GM19099 (cell line): ENCODE measurements at regions not wholly inside any gene's neighbourhood (a gene's known extent, or its start where the extent isn't known, plus 50 kb on each side); places are given as distances from the start of the nearest gene placed in this dataset.

ENCODE experiments used
- POLR2A ChIP-seq: IDR thresholded peaks from 3 replicates; pipeline ENCODE4 v1.6.1; 2011; ENCODE audit warnings: low read depth; ENCODE audit not compliant: insufficient read length; ENCODE audit errors: extremely low read depth

GRCh38 chr1:55369474-55369873 is 154.3 kb upstream of the USP24 start:
- TF ChIP-seq POLR2A, result no peak

- no peak for TF ChIP-seq POLR2A
Measured at GRCh38 chr1:55368698-55369097, 153.5 kb upstream of the USP24 start.

DNA sequence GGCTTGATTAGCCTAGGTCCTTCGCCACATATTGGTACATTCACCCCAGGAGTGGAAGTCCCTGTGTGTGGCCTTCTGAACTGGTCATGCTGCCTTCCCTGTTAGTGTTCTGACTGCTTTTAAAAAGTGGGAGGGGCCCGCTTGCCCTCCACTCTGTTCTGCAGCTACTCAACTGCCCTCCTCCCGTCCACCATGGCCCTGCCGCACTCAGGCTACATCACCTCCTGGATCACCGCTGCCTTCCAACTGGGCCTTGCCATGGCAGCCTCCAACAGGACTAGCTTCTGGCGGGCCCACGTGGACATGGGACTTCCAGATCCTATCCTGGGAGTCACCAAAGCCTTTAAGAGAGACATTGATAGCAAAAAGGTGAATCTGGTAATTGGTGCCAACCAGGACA is 152.1 kb upstream of the USP24 start:
- TF ChIP-seq POLR2A, result no peak

DNA sequence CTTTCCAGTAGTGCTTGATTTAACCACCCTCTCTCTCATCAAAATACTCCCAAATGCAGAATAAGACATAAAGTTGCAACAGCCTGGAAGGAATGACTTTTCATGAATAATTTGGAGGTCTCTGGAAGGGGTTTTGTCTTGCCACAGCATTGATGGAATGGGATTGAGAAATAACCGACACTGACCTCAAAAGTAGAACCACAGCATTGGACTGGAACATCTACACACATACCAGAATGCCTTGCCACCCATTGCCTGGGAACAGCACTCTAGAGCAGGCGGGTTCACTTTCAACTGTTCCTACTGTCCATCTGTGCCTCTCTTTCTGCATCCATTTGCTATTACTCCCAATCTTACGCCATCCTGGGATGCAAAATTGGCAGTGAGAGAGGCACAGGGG is 149.1 kb upstream of the USP24 start:
- no peak for TF ChIP-seq POLR2A

DNA sequence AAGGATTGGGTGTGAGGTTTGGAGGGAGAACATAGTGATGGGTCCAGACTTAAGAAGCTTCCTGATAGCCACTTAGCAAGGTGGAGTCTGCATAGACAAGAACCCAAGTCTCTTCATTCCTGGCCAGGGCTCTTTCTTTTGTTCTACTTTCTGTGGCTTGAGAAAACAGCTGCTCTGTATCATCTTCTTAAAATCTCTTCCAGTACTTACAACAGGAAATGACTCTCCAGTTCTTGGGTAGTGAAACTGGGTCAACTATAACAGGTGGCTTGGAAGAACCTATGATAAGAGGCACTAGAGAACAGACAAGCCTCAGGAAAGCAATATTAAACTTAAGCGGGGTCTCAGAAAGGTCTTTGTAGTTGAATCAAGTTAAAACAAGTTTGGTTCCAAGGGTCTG is 148.1 kb upstream of the USP24 start:
- no peak for TF ChIP-seq POLR2A

DNA sequence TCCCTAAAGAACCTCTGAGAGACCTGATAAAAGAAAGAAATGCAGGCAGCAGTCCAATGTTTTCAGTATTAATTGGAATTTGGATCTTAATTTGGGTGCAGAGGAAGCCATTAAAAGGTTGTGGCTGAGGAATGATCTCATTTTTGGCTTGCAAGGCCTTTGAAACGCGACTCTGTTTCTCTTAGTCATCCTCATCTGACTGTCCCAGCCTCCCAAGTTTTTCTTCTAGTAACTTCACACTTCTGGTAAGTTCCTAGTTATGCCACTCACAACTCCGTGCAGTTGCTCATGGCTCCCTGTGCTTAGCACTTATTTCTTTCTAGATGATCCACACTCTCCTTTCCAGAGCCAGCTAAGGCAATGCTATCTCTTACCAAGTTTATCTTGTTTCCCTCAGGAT is 147.4 kb upstream of the USP24 start:
- TF ChIP-seq POLR2A, result no peak

GRCh38 chr1:55359611-55360010 is 144.4 kb upstream of the USP24 start:
- TF ChIP-seq POLR2A, result no peak

- TF ChIP-seq POLR2A, result no peak
Measured at GRCh38 chr1:55358581-55358980, 143.4 kb upstream of the USP24 start.

- TF ChIP-seq POLR2A, result no peak
Measured at GRCh38 chr1:55355549-55355948, 140.4 kb upstream of the USP24 start.

DNA sequence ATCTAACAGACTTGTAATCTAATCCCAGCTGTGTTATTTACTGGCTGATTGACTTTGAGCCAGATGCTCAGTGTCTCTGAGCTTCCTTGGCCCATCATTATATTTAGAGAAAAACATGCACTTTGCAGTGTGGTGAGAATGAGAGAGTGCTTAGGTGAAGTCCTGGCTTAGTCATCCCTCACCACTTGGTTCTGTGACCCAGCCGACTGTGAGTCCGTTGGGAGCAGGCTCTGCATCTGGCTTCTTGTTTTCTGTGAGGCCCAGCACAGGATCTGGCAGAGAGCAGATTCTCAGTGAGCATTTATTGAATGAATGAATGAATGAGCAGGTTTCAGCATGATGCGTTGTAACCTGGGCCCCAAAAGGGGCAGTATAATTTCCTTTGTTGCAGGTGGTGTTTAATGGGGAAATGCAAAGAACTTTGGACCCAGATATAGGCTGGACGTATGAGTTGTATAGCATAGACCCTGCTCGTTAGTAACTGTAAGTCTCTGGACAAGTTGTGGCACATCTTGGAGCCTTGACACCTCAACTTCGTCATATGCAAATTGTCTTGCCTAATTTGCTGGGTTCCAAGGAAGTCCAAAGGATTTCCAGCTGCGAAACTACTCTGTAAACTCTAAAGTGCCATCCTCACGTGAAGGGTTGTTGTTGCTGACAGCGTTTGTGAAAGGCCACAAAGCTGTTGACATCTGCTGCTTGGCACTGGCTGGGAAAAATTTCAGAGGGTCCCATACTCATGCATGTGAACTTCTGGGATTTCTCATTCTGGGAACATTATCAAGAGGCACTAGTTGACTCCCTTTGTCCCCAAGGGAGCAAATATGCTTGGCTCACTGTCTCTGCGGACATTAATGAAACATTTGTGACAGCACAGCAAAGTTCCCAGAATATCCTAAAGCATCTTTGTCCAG is 138.8 kb upstream of the USP24 start:
- no peak for TF ChIP-seq POLR2A

- no peak for TF ChIP-seq POLR2A
Measured at GRCh38 chr1:55352811-55353180, 137.6 kb upstream of the USP24 start.

GRCh38 chr1:55352080-55352810 is 137.1 kb upstream of the USP24 start:
- no peak for TF ChIP-seq POLR2A

DNA sequence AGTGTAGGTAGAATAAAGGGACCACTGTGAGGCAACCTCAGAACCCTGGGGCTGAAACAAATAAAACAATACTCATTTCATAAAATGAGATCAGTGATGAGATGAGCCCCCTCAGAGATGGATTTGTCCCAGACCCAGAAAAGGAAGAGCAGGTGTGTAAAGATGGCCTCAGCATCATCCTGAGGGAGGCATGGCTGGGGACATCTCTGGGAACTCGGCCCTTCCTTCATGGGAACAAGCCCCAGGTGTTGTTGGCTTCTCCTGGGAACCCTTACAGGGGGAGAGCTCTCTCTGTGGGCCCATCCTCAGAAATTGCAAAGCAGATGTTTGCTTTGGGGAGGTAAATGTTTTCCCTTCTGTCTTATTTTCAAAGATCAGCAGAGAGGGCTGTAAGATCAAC is 133.2 kb upstream of the USP24 start:
- no peak for TF ChIP-seq POLR2A

- no peak for TF ChIP-seq POLR2A
Measured at GRCh38 chr1:55347866-55348265, 132.7 kb upstream of the USP24 start.

- no peak for TF ChIP-seq POLR2A
Measured at GRCh38 chr1:55347041-55347440, 131.9 kb upstream of the USP24 start.

DNA sequence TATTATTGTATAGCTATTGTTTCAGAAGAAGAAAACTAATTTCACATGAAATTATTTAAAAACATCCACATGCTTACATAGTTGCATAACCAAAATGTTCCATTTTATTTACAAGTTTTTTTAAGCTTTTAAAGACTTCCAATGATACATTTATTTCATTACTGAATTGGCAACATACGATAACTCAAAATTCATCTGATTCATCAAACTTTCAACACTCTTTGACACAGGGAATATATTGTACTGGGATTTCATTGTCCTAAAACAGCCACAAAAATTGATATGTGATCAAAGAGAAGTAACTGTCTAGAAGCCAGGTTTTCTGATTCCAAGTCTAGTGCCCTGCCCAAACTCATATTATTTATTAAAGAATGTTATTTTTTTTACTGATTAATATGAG is 131.4 kb upstream of the USP24 start:
- TF ChIP-seq POLR2A, result no peak

DNA sequence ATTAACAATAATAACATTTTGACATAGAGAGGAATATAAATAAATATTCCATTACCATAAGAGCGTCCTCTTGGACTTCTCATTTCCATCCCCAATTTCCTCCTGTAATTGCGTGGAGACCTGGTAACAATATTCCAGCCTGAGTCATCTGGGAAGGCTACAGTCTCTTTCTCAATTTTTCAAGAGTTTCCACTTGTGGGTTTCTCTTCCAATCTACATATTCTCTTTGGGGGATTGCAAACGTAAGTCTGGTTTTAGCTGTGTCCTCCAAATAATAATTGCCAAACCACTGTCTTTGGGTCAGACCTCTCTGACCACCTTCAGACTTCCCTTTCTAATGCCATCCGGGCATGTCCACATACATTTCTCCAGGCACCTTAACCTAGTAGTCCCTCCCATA is 124.5 kb upstream of the USP24 start:
- no peak for TF ChIP-seq POLR2A

DNA sequence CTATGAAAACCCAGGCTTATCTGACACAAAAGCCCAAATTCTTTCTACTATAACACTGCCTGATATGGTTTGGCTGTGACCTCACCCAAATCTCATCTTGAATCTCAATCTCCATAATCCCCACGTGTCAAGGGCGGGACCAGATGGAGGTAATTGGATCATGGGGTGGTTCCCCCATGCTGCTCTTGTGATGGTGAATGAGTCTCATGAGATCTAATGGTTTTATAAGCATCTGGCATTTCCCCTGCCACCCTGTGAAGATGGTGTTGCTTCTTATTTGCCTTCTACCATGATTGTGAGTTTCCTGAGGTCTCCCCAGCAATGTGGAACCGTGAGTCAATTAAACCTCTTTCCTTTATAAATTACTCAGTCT is 123.3 kb upstream of the USP24 start:
- no peak for TF ChIP-seq POLR2A
